GM12891 (cell line): ENCODE measurements at regions not wholly inside any gene's neighbourhood (a gene's known extent, or its start where the extent isn't known, plus 50 kb on each side); places are given as distances from the start of the nearest gene placed in this dataset.

Source experiments
- DNase-seq: peaks from one replicate; pipeline ENCODE4 v3.0.0; 2011; ENCODE audit warnings: low spot score; ENCODE audit not compliant: insufficient read length
- FAIRE-seq: peaks from 2 replicates; lab custom pipeline; 2011; peaks lifted over from hg19 to GRCh38; lab: Jason Lieb, UNC
- PAX5 ChIP-seq: IDR thresholded peaks from 2 replicates; pipeline ENCODE4 v1.6.1; 2011; ENCODE audit warnings: low read length, moderate library complexity, mild to moderate bottlenecking; ENCODE audit not compliant: insufficient read depth, severe bottlenecking
- POLR2A ChIP-seq: IDR thresholded peaks from 2 replicates; pipeline ENCODE4 v1.6.1; 2011; ENCODE audit warnings: low read depth, low read length, control low read depth
- POLR2AphosphoS5 ChIP-seq: IDR thresholded peaks from 2 replicates; pipeline ENCODE4 v1.6.1; 2011; ENCODE audit warnings: low read depth, low read length, control low read depth
- POU2F2 ChIP-seq: IDR thresholded peaks from 2 replicates; pipeline ENCODE4 v1.6.1; 2011; ENCODE audit warnings: low read depth, mild to moderate bottlenecking, control low read depth, low read length, moderate library complexity
- SPI1 ChIP-seq: IDR thresholded peaks from 2 replicates; pipeline ENCODE4 v1.6.1; 2011; ENCODE audit warnings: low read depth, low read length, control low read depth
- TAF1 ChIP-seq: IDR thresholded peaks from 2 replicates; pipeline ENCODE4 v1.6.1; 2011; ENCODE audit warnings: low read depth, low read length, control low read depth

DNA sequence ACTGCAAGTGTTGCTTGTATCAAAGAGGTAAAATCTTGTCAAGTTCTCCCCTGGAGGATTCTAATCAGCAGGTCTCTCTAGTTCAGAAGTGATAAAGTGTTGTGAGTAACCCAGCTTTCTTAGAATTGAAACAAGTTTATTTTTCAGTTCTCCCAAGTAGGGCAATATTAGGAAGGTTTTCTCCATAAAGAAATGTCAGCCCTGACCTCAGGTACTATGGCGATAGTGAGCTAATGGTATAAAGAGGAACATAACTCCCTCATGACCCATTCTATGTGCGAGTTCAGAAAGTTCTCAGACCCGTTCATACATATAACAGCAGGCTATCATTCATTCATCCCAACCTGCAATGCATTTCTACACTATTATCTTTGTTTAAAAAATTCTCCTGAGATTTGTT, 421.1 kb upstream of the SETBP1 start:
- no peak for FAIRE-seq
- no peak for DNase-seq
- TF ChIP-seq PAX5 (no peak), POLR2AphosphoS5 (no peak), POLR2A (no peak), SPI1 (no peak), POU2F2 (no peak), TAF1 (no peak)

DNA sequence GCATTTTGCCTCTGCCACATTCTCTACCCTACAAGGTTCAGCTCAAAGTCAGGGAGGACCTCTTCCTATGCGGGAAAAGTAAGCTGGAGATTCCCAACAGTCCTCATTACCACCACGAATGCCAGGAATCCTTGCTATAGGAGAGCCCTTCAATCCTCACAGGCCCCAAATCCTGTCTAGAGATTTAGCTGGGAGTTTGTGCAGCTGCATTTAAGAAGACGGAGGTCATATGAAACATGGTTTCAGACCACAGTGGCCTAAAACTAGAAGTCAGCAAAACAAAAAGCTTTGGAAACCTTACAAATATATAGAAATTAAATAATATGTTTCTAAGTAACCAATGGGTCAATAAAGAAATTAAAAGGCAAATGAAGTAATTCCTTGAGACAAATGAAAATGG, 415.3 kb upstream of the SETBP1 start:
- FAIRE-seq, result no peak

DNA sequence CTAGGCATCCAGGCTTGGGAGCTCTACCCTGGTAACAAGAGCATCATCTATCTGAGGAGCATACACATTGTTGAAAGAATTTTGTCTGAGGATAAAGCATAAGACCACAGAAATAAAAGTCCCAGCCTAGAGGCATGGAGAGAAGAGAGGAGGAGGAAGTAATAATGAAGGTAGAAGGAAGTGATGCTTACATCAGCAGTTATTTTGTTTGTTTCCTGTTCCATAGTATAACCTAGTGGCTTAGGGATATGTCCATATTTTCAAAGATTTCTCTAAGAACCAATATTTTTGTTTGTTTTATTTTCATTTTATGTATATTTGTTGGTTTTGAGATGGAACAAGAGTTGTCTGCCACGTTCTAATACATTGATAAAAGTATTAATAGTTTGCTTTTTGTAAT, 407.4 kb upstream of the SETBP1 start:
- FAIRE-seq, result no peak
- no peak for DNase-seq
- TF ChIP-seq POU2F2 (no peak), PAX5 (no peak), TAF1 (no peak), SPI1 (no peak), POLR2AphosphoS5 (no peak), POLR2A (no peak)

More for the DNA sequence above, 415.3 kb upstream of the SETBP1 start:
- TF ChIP-seq SPI1 (no peak), TAF1 (no peak), POU2F2 (no peak), POLR2AphosphoS5 (no peak), PAX5 (no peak), POLR2A (no peak)
- no peak for DNase-seq

DNA sequence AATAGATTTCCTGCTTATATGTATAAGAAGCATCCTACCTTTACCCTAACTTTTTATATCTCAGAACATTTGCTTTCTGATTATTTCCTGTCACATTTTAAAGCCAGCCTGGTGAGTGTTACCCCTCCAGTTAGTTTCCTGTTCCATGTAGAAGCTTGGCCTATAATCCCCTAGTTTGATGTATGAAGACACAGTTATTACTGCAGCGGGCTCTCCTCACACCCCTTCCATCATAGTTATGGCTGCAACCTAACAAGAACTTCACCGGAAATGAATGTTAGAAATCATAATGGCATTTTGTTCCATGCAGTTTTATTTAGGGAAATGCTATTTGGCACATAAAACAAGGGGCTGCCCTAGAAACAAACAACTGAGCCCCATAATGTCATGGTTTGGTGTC, 400.2 kb upstream of the SETBP1 start:
- FAIRE-seq, result no peak
- no peak for DNase-seq
- TF ChIP-seq TAF1 (no peak), POLR2A (no peak), PAX5 (no peak), POU2F2 (no peak), SPI1 (no peak), POLR2AphosphoS5 (no peak)

- TF ChIP-seq SPI1 (no peak), POU2F2 (no peak), POLR2A (no peak), PAX5 (no peak), TAF1 (no peak), POLR2AphosphoS5 (no peak)
- no peak for DNase-seq
- FAIRE-seq, result no peak
These were observed 394.6 kb upstream of the SETBP1 start for GRCh38 chr18:44286049-44286448.

GRCh38 chr18:44290366-44290977, 390.2 kb upstream of the SETBP1 start:
- TF ChIP-seq POU2F2, result no peak
- TF ChIP-seq POLR2A, result no peak
- TF ChIP-seq PAX5, result no peak
- TF ChIP-seq SPI1, result no peak
- TF ChIP-seq POLR2AphosphoS5, result no peak
- no peak for TF ChIP-seq TAF1
- FAIRE-seq (no peak), DNase-seq (no peak)

DNA sequence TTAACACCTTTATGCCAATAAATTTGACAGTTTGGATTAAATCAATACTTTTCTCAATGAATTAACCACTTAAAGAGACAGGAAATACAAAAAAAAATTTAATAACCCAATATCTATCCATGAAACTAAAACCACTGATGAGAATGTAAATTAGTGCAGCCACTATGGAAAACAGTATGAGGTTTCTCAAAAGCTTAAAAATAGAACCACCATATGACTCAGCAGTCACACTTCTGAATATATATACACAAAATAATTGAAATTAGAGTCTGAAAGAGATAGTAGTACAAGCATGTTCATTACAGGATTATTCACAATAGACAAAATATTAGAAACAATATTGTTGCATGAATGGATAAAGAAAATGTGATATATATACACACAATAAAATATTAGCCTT, 382.1 kb upstream of the SETBP1 start:
- DNase-seq (no peak), FAIRE-seq (no peak)
- TF ChIP-seq SPI1 (no peak), POLR2A (no peak), TAF1 (no peak), PAX5 (no peak), POLR2AphosphoS5 (no peak), POU2F2 (no peak)

- no peak for DNase-seq
These were observed 371.5 kb upstream of the SETBP1 start for GRCh38 chr18:44309185-44309584.

GRCh38 chr18:44320619-44321460, 359.8 kb upstream of the SETBP1 start:
- no peak for TF ChIP-seq POLR2AphosphoS5
- TF ChIP-seq SPI1, result no peak
- TF ChIP-seq POU2F2, result no peak
- TF ChIP-seq PAX5, result no peak
- TF ChIP-seq TAF1, result no peak
- DNase-seq (no peak), FAIRE-seq (no peak)

More at GRCh38 chr18:44309185-44309584, 371.5 kb upstream of the SETBP1 start:
- no peak for FAIRE-seq
- TF ChIP-seq PAX5, result no peak
- TF ChIP-seq SPI1, result no peak
- no peak for TF ChIP-seq POLR2AphosphoS5
- no peak for TF ChIP-seq POLR2A
